ENCODE measurements at regions not wholly inside any gene's neighbourhood (a gene's known extent, or its start where the extent isn't known, plus 50 kb on each side); places are given as distances from the start of the nearest gene placed in this dataset.

- TF ChIP-seq TEAD4 (IDR thresholded peaks at IDR 0.05; ENCODE audit: low read length) (peak; percentile 94), TEAD4 (CRISPR knock-in tag; IDR thresholded peaks at IDR 0.05; ENCODE audit: borderline replicate concordance) (no peak), GATA2 (CRISPR knock-in tag; IDR thresholded peaks at IDR 0.05) (peak; percentile 83), ARNT (IDR thresholded peaks at IDR 0.05) (peak in 1 of 2 experiments; percentile 87; a peak in 2 of 4 replicates), HDGF (IDR thresholded peaks at IDR 0.05) (0 out of 2 replicates have a peak, but pooled peaks have one; percentile 45), ZNF644 (tag; IDR thresholded peaks at IDR 0.05; ENCODE audit: low read depth) (no peak), TEAD1 (CRISPR knock-in tag; IDR thresholded peaks at IDR 0.05) (peak in 1 of 2 experiments; percentile 71; a peak in 1 of 4 replicates), EP400 (IDR thresholded peaks at IDR 0.05) (peak; percentile 68), SNRNP70 (optimal IDR thresholded peaks at IDR 0.05; ENCODE audit: low read depth, low read length) (no peak), RBFOX2 (IDR thresholded peaks at IDR 0.05; ENCODE audit: low read depth, low read length) (no peak), CBX1 (IDR thresholded peaks at IDR 0.05; ENCODE audit: low read depth) (no peak), ZEB2 (IDR thresholded peaks at IDR 0.05) (0 out of 2 replicates have a peak, but pooled peaks have one; percentile 66), POLR2AphosphoS5 (IDR thresholded peaks at IDR 0.05; ENCODE audit: control insufficient read depth, insufficient read depth, low read depth, low read length) (peak; percentile 86), TRIM28 (IDR thresholded peaks at IDR 0.05) (0 out of 2 replicates have a peak, but pooled peaks have one; percentile 45), NCOA6 (IDR thresholded peaks at IDR 0.05) (peak; percentile 38; the same call in 1 of the 2 replicates), PHTF2 (CRISPR knock-in tag; IDR thresholded peaks at IDR 0.05) (no peak), CEBPG (CRISPR knock-in tag; IDR thresholded peaks at IDR 0.05) (no peak), CEBPG (tag; conservative IDR thresholded peaks at IDR 0.05 in 1 of 2, IDR thresholded peaks at IDR 0.05 in 1 of 2) (peak; percentile 52 to 73; a peak in 3 of 4 replicates), ATF1 (CRISPR knock-in tag; IDR thresholded peaks at IDR 0.05) (no peak), ATF1 (tag; IDR thresholded peaks at IDR 0.05) (peak; percentile 43), ZNF639 (CRISPR knock-in tag; conservative IDR thresholded peaks at IDR 0.05 in 1 of 2, IDR thresholded peaks at IDR 0.05 in 1 of 2) (peak in 1 of 2 experiments; percentile 57; a peak in 1 of 4 replicates), FOS (IDR thresholded peaks at IDR 0.05; ENCODE audit: extremely low read depth, insufficient read length) (no peak), NRF1 (conservative IDR thresholded peaks at IDR 0.05 in 1 of 2, IDR thresholded peaks at IDR 0.05 in 1 of 2) (0 out of 4 replicates have a peak, but pooled peaks of 1 of the 2 experiments have one; percentile 17), CEBPB (tag; IDR thresholded peaks at IDR 0.05) (peak; percentile 90), ZNF395 (CRISPR knock-in tag; IDR thresholded peaks at IDR 0.05) (no peak), FOXJ3 (CRISPR knock-in tag; IDR thresholded peaks at IDR 0.05) (no peak), CHD4 (IDR thresholded peaks at IDR 0.05; ENCODE audit: insufficient read depth, insufficient replicate concordance, low read depth, low read length, poor library complexity, severe bottlenecking) (no peak), ZC3H4 (CRISPR knock-in tag; IDR thresholded peaks at IDR 0.05; ENCODE audit: borderline replicate concordance) (no peak), POLR2H (tag; IDR thresholded peaks at IDR 0.05; ENCODE audit: low read depth) (no peak)
Observed at GRCh38 chr6:139497345-139497961, 123.0 kb upstream of the CITED2 start (continued).

Data from K562 (cell line).